ENCODE measurements at regions not wholly inside any gene's neighbourhood (a gene's known extent, or its start where the extent isn't known, plus 50 kb on each side); places are given as distances from the start of the nearest gene placed in this dataset.
"Not testable (repeated sequence)": the region's sequence is repeated elsewhere in the genome, so short reads cannot be mapped to it uniquely, and the experiment has no call there.

GRCh38 chrX:88173932-88174440, 573.0 kb upstream of the CPXCR1 start:
- TF ChIP-seq, protein P1, sequence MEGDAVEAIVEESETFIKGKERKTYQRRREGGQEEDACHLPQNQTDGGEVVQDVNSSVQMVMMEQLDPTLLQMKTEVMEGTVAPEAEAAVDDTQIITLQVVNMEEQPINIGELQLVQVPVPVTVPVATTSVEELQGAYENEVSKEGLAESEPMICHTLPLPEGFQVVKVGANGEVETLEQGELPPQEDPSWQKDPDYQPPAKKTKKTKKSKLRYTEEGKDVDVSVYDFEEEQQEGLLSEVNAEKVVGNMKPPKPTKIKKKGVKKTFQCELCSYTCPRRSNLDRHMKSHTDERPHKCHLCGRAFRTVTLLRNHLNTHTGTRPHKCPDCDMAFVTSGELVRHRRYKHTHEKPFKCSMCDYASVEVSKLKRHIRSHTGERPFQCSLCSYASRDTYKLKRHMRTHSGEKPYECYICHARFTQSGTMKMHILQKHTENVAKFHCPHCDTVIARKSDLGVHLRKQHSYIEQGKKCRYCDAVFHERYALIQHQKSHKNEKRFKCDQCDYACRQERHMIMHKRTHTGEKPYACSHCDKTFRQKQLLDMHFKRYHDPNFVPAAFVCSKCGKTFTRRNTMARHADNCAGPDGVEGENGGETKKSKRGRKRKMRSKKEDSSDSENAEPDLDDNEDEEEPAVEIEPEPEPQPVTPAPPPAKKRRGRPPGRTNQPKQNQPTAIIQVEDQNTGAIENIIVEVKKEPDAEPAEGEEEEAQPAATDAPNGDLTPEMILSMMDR (conservative IDR thresholded peaks at IDR 0.05; ENCODE audit: low read depth in 2 of 2), result not testable (repeated sequence)
- TF ChIP-seq EZH2 (IDR thresholded peaks at IDR 0.05; ENCODE audit: low read depth, unreplicated experiment); ZNF331 (CRISPR knock-in tag; IDR thresholded peaks at IDR 0.05; ENCODE audit: low read depth); EZH2phosphoT487 (IDR thresholded peaks at IDR 0.05; ENCODE audit: unreplicated experiment); CREB1 (CRISPR knock-in tag; IDR thresholded peaks at IDR 0.05; ENCODE audit: low read depth); STAT1 (IDR thresholded peaks at IDR 0.05; ENCODE audit: unreplicated experiment); POLR2AphosphoS5 (IDR thresholded peaks at IDR 0.05; ENCODE audit: low read depth); ZNF114 (CRISPR knock-in tag; IDR thresholded peaks at IDR 0.05); NANOG (IDR thresholded peaks at IDR 0.05; ENCODE audit: borderline replicate concordance): not testable (repeated sequence)
- TF ChIP-seq, protein P2, sequence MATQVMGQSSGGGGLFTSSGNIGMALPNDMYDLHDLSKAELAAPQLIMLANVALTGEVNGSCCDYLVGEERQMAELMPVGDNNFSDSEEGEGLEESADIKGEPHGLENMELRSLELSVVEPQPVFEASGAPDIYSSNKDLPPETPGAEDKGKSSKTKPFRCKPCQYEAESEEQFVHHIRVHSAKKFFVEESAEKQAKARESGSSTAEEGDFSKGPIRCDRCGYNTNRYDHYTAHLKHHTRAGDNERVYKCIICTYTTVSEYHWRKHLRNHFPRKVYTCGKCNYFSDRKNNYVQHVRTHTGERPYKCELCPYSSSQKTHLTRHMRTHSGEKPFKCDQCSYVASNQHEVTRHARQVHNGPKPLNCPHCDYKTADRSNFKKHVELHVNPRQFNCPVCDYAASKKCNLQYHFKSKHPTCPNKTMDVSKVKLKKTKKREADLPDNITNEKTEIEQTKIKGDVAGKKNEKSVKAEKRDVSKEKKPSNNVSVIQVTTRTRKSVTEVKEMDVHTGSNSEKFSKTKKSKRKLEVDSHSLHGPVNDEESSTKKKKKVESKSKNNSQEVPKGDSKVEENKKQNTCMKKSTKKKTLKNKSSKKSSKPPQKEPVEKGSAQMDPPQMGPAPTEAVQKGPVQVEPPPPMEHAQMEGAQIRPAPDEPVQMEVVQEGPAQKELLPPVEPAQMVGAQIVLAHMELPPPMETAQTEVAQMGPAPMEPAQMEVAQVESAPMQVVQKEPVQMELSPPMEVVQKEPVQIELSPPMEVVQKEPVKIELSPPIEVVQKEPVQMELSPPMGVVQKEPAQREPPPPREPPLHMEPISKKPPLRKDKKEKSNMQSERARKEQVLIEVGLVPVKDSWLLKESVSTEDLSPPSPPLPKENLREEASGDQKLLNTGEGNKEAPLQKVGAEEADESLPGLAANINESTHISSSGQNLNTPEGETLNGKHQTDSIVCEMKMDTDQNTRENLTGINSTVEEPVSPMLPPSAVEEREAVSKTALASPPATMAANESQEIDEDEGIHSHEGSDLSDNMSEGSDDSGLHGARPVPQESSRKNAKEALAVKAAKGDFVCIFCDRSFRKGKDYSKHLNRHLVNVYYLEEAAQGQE (IDR thresholded peaks at IDR 0.05; ENCODE audit: unreplicated experiment), result not testable (repeated sequence)

All from GM23338 (cell line).